Transverse colon (tissue), 4 donors: ENCODE measurements at regions not wholly inside any gene's neighbourhood (a gene's known extent, or its start where the extent isn't known, plus 50 kb on each side); places are given as distances from the start of the nearest gene placed in this dataset.

ENCODE experiments used
- DNase-seq: peaks from one replicate; pipeline ENCODE4 v3.0.0-alpha.2; 2019
- H3K27ac ChIP-seq, 4 donors: fragments of 200-600 bp; sonication (generic); 2 replicates each; pipeline ENCODE4 v1.5.1; 2016 to 2018; ENCODE audit warnings: inconsistent platforms in 4 of 4
- H3K27me3 ChIP-seq: fragments of 200-600 bp; sonication (generic); 2 replicates; pipeline ENCODE4 v1.5.1; 2017; ENCODE audit warnings: inconsistent platforms
- H3K36me3 ChIP-seq, 4 donors: fragments of 200-600 bp; sonication (generic); 2 replicates each; pipeline ENCODE4 v1.5.1; 2017 to 2019; ENCODE audit warnings: inconsistent platforms in 4 of 4
- H3K4me1 ChIP-seq, 4 donors: fragments of 200-600 bp; sonication (generic); 2 replicates each; pipeline ENCODE4 v1.5.1; 2017 to 2020; ENCODE audit warnings: inconsistent platforms in 4 of 4
- H3K4me3 ChIP-seq, 4 donors: fragments of 200-600 bp; sonication (generic); 1 replicate in 1 of 4; 2 replicates in 3 of 4; pipeline versions ENCODE4 v1.5.1 to v1.6.1; 2017 to 2019; ENCODE audit warnings: inconsistent platforms in 4 of 4
- H3K9me3 ChIP-seq, 2 donors: fragments of 200-600 bp; sonication (generic); 2 replicates each; pipeline ENCODE4 v1.5.1; 2017 to 2019; ENCODE audit warnings: inconsistent platforms in 2 of 2
- CTCF ChIP-seq, 5 experiments: fragments of 200-600 bp in 3 of 5; fragments of 450-650 bp in 2 of 5; sonication (generic) in 3 of 5; IDR thresholded peaks; 1 replicate in 2 of 5; 2 replicates in 3 of 5; pipeline ENCODE4 v1.5.1; 2016 to 2017; ENCODE audit warnings: antibody characterized with exemption in 5 of 5, inconsistent platforms in 3 of 5, mild to moderate bottlenecking in 2 of 5, moderate library complexity in 1 of 5
- EP300 ChIP-seq: sonication (generic); formaldehyde crosslinking; IDR thresholded peaks from one replicate; pipeline ENCODE4 v1.6.1; 2017; ENCODE audit warnings: antibody characterized with exemption, low read depth
- POLR2A ChIP-seq: fragments of 450-650 bp; IDR thresholded peaks from one replicate; pipeline ENCODE4 v1.6.1; 2016; ENCODE audit warnings: antibody characterized with exemption, mild to moderate bottlenecking, moderate library complexity
- POLR2AphosphoS5 ChIP-seq, 3 donors: sonication (generic); formaldehyde crosslinking; IDR thresholded peaks; one replicate each; pipeline ENCODE4 v1.6.1; 2016; ENCODE audit warnings: antibody characterized with exemption in 3 of 3
- WGBS, 2 donors: methylation state at CpG; one replicate each; pipeline ENCODE4 v1.1.5; 2018; ENCODE audit warnings: low coverage in 1 of 2; 5-methylcytosine and 5-hydroxymethylcytosine counted together
- in situ Hi-C, 4 donors: fragments of 200-750 bp; cut with MboI; loops; one replicate each; pipeline versions ENCODE4 v1.15.0 to v1.15.1; 2017; ENCODE audit warnings: low sequenced_read_pairs in 3 of 4, low pct_ligation_motif_present in 1 of 4, low pct_unique_long_range_greater_than_20kb in 1 of 4
- intact Hi-C: fragments of 100-400 bp; cut with DNase I; formaldehyde crosslinking; loops from one replicate; pipeline ENCODE4 v1.15.1; 2023; ENCODE audit warnings: low total_unique reads

GRCh38 chr7:25822823-25823222 is 329.2 kb upstream of the NFE2L3 start:
- H3K9me3 ChIP-seq: no peaks in the 10 kb centered on the region
- DNase-seq: no peak
- 87 to 94% methylated on average over 2 to 4 of the region's 4 CpGs for WGBS, 2 donors
- H3K27ac ChIP-seq: no peak overlapping the region
- H3K4me3 ChIP-seq: no peak overlapping the region
- intact Hi-C loops (no loop called here), in situ Hi-C loops (no loop called here)
- no peak for TF ChIP-seq EP300
- TF ChIP-seq CTCF (IDR thresholded peaks at IDR 0.05): no peak
- TF ChIP-seq POLR2AphosphoS5 (IDR thresholded peaks at IDR 0.05): no peak
- no peak for TF ChIP-seq POLR2A
- no peaks in the 10 kb centered on the region for H3K4me1 ChIP-seq
- H3K27me3 ChIP-seq: no peaks in the 10 kb centered on the region
- no peaks in the 10 kb centered on the region for H3K36me3 ChIP-seq

- intact Hi-C loops: no loop called here
- no peak for DNase-seq
- Histone ChIP-seq H3K9me3 (no peaks in the 10 kb centered on the region), H3K27ac (no peak overlapping the region), H3K36me3 (no peaks in the 10 kb centered on the region), H3K4me1 (no peaks in the 10 kb centered on the region), H3K27me3 (no peaks in the 10 kb centered on the region), H3K4me3 (no peak overlapping the region)
- TF ChIP-seq CTCF (IDR thresholded peaks at IDR 0.05) (no peak), EP300 (no peak)
- in situ Hi-C loops: no loop called here
Observed at GRCh38 chr7:25823571-25823970, 328.4 kb upstream of the NFE2L3 start.

- TF ChIP-seq POLR2AphosphoS5 (IDR thresholded peaks at IDR 0.05) (no peak), POLR2A (no peak), CTCF (IDR thresholded peaks at IDR 0.05) (no peak), EP300 (no peak)
- intact Hi-C loops: no loop called here
- Histone ChIP-seq H3K9me3 (no peaks in the 10 kb centered on the region), H3K4me1 (peaks cover 0 to 21% (median 9%) of the 10 kb centered on the region in 4 donors), H3K36me3 (no peaks in the 10 kb centered on the region), H3K27ac (no peak overlapping the region), H3K27me3 (no peaks in the 10 kb centered on the region), H3K4me3 (no peak overlapping the region)
- 78 to 90% methylated on average over 1 of the region's 1 CpG for WGBS, 2 donors
- in situ Hi-C loops: loop anchor here in 2 of 4 donors (25.0 kb wide), 3 partner anchors 166 to 566 kb away; no protein-coding TSS in a partner anchor
- no peak for DNase-seq
Observed at GRCh38 chr7:25828468-25828867, 323.5 kb upstream of the NFE2L3 start.

GRCh38 chr7:25829663-25830062 is 322.3 kb upstream of the NFE2L3 start:
- DNase-seq: no peak
- Histone ChIP-seq H3K27ac (peak overlapping the region in 2 of 4 donors; percentile 21 to 79), H3K27me3 (no peaks in the 10 kb centered on the region), H3K36me3 (no peaks in the 10 kb centered on the region), H3K4me1 (peaks cover 0 to 21% (median 9%) of the 10 kb centered on the region in 4 donors), H3K4me3 (no peak overlapping the region), H3K9me3 (no peaks in the 10 kb centered on the region)
- in situ Hi-C loops: loop anchor here in 3 of 4 donors (10.0 to 25.0 kb wide), 4 partner anchors 167 to 567 kb away; no protein-coding TSS in a partner anchor
- no peak for TF ChIP-seq CTCF (IDR thresholded peaks at IDR 0.05)
- no peak for TF ChIP-seq POLR2AphosphoS5 (IDR thresholded peaks at IDR 0.05)
- no peak for TF ChIP-seq EP300
- TF ChIP-seq POLR2A: no peak
- intact Hi-C loops: no loop called here
